Right ventricle myocardium inferior (tissue), 1 donor: ENCODE measurements at regions not wholly inside any gene's neighbourhood (a gene's known extent, or its start where the extent isn't known, plus 50 kb on each side); places are given as distances from the start of the nearest gene placed in this dataset.

Experiments
- ATAC-seq: fragments of 200-7000 bp; cut with Tn5 transposase; one replicate; pipeline ENCODE4 v1.9.1; 2020; ENCODE audit warnings: mild to moderate bottlenecking, moderate library complexity
- DNase-seq: peaks from one replicate; pipeline ENCODE4 v3.0.0; 2021; ENCODE audit errors: missing footprints
- intact Hi-C: fragments of 100-400 bp; cut with DNase I; formaldehyde crosslinking; loops from one replicate; pipeline ENCODE4 v1.11.0; 2022
- donor health status: DM: no; HTN: yes; CAD: no; lungs with severe emphysema.

GRCh38 chr12:96130396-96131059 is 63.6 kb upstream of the ELK3 start:
- intact Hi-C loops = loop anchor here (5.0 kb wide), 1 partner anchor 68 kb away; no protein-coding TSS in a partner anchor
- DNase-seq = no peak
- ATAC-seq = no peak

GRCh38 chr12:96131230-96131788 is 62.9 kb upstream of the ELK3 start:
- no peak for DNase-seq
- ATAC-seq = no peak
- intact Hi-C loops = loop anchor here (5.0 kb wide), 1 partner anchor 69 kb away; no protein-coding TSS in a partner anchor

- intact Hi-C loops = loop anchor here (5.0 kb wide), 1 partner anchor 71 kb away; no protein-coding TSS in a partner anchor
- no peak for ATAC-seq
- no peak for DNase-seq
Measured at GRCh38 chr12:96132819-96133218, 61.4 kb upstream of the ELK3 start.

- no peak for DNase-seq
- intact Hi-C loops = loop anchor here (5.0 kb wide), 1 partner anchor 72 kb away; no protein-coding TSS in a partner anchor
- no peak for ATAC-seq
Measured at GRCh38 chr12:96134200-96134599, 60.0 kb upstream of the ELK3 start.

GRCh38 chr12:96136161-96136560 is 58.0 kb upstream of the ELK3 start:
- ATAC-seq (no peak), DNase-seq (no peak)
- intact Hi-C loops = no loop called here

GRCh38 chr12:96136725-96137378 is 57.3 kb upstream of the ELK3 start:
- intact Hi-C loops = no loop called here
- ATAC-seq = no peak
- DNase-seq = no peak

- ATAC-seq = no peak
- intact Hi-C loops = no loop called here
- no peak for DNase-seq
Measured at GRCh38 chr12:96140174-96140573, 54.0 kb upstream of the ELK3 start.

- ATAC-seq (no peak), DNase-seq (no peak)
- intact Hi-C loops = no loop called here
Measured at GRCh38 chr12:96141216-96141912, 52.8 kb upstream of the ELK3 start.

- ATAC-seq = no peak
- no peak for DNase-seq
- intact Hi-C loops = no loop called here
Measured at GRCh38 chr12:96143392-96143791, 50.8 kb upstream of the ELK3 start.

GRCh38 chr12:96143827-96144565 is 50.2 kb upstream of the ELK3 start:
- intact Hi-C loops = no loop called here
- ATAC-seq (no peak), DNase-seq (no peak)
